Ovary (tissue), 7 donors: ENCODE measurements at regions not wholly inside any gene's neighbourhood (a gene's known extent, or its start where the extent isn't known, plus 50 kb on each side); places are given as distances from the start of the nearest gene placed in this dataset.

ENCODE experiments used
- DNase-seq, 5 donors: peaks; one replicate each; pipeline ENCODE4 v3.0.0-alpha.2; 2019 to 2020
- H3K27ac ChIP-seq, 2 donors: fragments of 200-600 bp; one replicate each; pipeline versions ENCODE4 v1.5.1 to v1.8.0; 2019 to 2022
- H3K27me3 ChIP-seq: fragments of 200-600 bp; one replicate; pipeline ENCODE4 v1.8.0; 2022
- H3K36me3 ChIP-seq: fragments of 200-600 bp; sonication (generic); one replicate; pipeline ENCODE4 v1.5.1; 2019
- H3K4me1 ChIP-seq: one replicate; pipeline ENCODE4 v1.8.1; 2013; ENCODE audit warnings: mild to moderate bottlenecking, moderate library complexity; ENCODE audit not compliant: insufficient read depth
- H3K4me3 ChIP-seq: fragments of 200-600 bp; sonication (generic); one replicate; pipeline ENCODE4 v1.5.1; 2017
- H3K9me3 ChIP-seq, 2 donors: fragments of 200-600 bp in 1 of 2; sonication (generic) in 1 of 2; one replicate each; pipeline versions ENCODE4 v1.5.1 to v1.8.1; 2013 to 2019; ENCODE audit warnings: mild to moderate bottlenecking in 1 of 2, moderate library complexity in 1 of 2
- EP300 ChIP-seq: sonication (generic); formaldehyde crosslinking; IDR thresholded peaks from one replicate; pipeline ENCODE4 v1.6.1; 2017; ENCODE audit warnings: antibody characterized with exemption
- POLR2A ChIP-seq: fragments of 450-650 bp; IDR thresholded peaks from one replicate; pipeline ENCODE4 v1.6.1; 2017; ENCODE audit warnings: antibody characterized with exemption, mild to moderate bottlenecking, moderate library complexity
- WGBS, 3 donors: extraction: QIAGEN DNeasy Blood & Tissue Kit in 1 of 3; methylation state at CpG; one replicate each; pipeline versions ENCODE4 v1.1.5 to v1.1.7; 2013 to 2017; 5-methylcytosine and 5-hydroxymethylcytosine counted together
- intact Hi-C, 4 donors: fragments of 100-400 bp; cut with DNase I; formaldehyde crosslinking; loops; one replicate each; pipeline versions ENCODE4 v1.11.0 to v1.15.1; 2022 to 2023
- TF ChIP-seq, protein P1 (sequence below), 3 donors: fragments of 450-650 bp in 2 of 3; fragments of 200-600 bp in 1 of 3; IDR thresholded peaks; one replicate each; pipeline versions ENCODE4 v1.5.1 to v1.8.0; 2016 to 2022; ENCODE audit warnings: antibody characterized with exemption in 3 of 3, mild to moderate bottlenecking in 1 of 3
- donor health status: DM: no; HTN: no; CAD: no; lungs with moderate emphysema.
- donor health status: DM: no; HTN: no; CAD: no.
- donor health status: Bipolar disorder and iron deficiency.
- donor health status: DM: no; HTN: no; CAD: no.
- donor health status: DM: yes; HTN: yes; CAD: no.

DNA sequence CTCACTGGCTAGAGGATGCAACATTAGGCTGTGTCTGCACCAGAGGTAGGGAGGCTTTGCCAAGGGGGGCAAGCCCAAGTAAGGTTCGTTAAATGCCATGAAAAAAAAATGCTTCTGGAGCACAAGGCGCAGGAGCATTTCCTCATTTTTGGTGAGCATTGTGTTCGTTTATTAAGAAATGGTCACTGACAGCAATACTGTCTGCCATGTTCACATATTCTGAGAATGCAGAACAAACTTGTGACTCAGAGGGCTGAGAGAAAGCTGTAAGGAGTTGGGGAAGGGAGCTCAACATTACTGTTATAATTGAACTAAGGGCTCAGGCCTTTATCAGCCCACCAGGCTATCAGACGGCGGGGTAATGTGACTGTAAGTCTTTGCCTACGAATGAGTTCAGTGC is 465.4 kb upstream of the BTBD3 start:
- intact Hi-C loops, result no loop called here
- TF ChIP-seq, protein P1, sequence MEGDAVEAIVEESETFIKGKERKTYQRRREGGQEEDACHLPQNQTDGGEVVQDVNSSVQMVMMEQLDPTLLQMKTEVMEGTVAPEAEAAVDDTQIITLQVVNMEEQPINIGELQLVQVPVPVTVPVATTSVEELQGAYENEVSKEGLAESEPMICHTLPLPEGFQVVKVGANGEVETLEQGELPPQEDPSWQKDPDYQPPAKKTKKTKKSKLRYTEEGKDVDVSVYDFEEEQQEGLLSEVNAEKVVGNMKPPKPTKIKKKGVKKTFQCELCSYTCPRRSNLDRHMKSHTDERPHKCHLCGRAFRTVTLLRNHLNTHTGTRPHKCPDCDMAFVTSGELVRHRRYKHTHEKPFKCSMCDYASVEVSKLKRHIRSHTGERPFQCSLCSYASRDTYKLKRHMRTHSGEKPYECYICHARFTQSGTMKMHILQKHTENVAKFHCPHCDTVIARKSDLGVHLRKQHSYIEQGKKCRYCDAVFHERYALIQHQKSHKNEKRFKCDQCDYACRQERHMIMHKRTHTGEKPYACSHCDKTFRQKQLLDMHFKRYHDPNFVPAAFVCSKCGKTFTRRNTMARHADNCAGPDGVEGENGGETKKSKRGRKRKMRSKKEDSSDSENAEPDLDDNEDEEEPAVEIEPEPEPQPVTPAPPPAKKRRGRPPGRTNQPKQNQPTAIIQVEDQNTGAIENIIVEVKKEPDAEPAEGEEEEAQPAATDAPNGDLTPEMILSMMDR (IDR thresholded peaks at IDR 0.05), result no peak
- no peak for TF ChIP-seq EP300
- no peak for TF ChIP-seq POLR2A
- DNase-seq, result no peak
- no peaks in the 10 kb centered on the region for H3K36me3 ChIP-seq
- no peak overlapping the region for H3K27ac ChIP-seq
- 52 to 55% (median 54%) methylated on average over 6 of the region's 6 CpGs for WGBS, 3 donors
- no peaks in the 10 kb centered on the region for H3K27me3 ChIP-seq
- H3K9me3 ChIP-seq, result no peaks in the 10 kb centered on the region
- H3K4me3 ChIP-seq, result no peak overlapping the region
- peaks cover 2% of the 10 kb centered on the region for H3K4me1 ChIP-seq

DNA sequence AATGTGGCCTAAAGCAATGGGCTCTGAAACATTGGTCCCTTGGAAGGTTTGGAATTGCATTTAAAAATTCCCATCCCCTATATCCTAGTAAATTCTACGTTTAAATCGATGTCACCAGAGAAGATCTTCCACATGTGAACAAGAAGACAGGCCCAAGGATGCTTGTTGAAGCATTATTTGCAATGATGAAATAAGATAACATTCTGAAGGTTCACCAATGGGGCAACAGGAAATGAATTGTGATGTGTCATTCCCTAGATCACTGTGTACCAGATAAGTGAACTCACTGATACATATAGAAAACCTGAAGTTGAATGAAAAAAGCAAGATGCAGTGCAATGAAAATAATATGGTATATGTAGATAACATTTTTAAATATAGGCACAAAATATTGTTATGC is 464.3 kb upstream of the BTBD3 start:
- TF ChIP-seq POLR2A (no peak), EP300 (no peak)
- TF ChIP-seq, protein P1 (IDR thresholded peaks at IDR 0.05), result no peak
- WGBS, 3 donors, result 91 to 97% (median 92%) methylated on average over 2 of the region's 2 CpGs
- H3K36me3 ChIP-seq, result no peaks in the 10 kb centered on the region
- no peak overlapping the region for H3K4me3 ChIP-seq
- no peak for DNase-seq
- intact Hi-C loops, result no loop called here
- no peaks in the 10 kb centered on the region for H3K9me3 ChIP-seq
- no peaks in the 10 kb centered on the region for H3K27me3 ChIP-seq
- H3K4me1 ChIP-seq, result peaks cover 2% of the 10 kb centered on the region
- no peak overlapping the region for H3K27ac ChIP-seq

DNA sequence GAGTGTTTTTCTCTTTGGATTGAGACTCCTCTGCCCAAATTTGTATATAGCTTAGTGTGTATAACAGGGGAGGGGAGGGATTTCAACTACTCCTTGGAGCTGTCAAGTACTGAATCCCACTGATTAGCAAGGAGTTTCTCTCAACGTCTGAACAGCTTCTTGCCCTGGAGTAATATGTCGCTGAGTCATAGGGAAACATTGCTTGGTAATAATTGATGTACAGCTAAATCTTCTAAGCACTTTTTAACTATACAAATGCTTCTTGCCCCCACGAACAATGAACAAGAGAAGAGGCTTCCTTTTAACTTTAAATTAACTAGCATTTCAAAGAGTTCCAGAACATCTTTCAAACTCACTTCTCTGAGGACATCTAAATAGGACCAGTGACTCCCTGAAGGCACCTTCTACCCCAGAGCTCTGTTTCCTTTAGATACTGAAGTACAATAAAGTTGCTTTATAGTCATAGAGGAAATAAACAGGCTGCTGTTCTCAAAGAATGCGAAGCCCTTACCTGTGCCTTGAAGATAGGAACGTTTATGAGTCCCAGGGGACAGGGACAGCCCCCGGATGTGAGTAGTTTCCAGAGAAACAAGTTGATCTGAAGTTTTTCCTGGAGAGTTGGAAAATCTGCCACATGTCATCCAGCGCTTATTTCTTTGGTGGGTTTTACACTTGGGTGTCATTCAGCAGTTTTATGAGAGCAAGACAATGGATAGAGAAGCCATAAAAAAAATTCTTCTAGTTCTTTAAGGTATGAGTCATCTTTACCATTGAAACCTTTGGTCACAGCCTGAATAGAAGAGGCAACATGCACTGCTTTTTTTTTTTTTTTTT is 462.5 kb upstream of the BTBD3 start:
- intact Hi-C loops, result no loop called here
- Histone ChIP-seq H3K4me3 (no peak overlapping the region), H3K9me3 (no peaks in the 10 kb centered on the region), H3K4me1 (peaks cover 2% of the 10 kb centered on the region), H3K36me3 (no peaks in the 10 kb centered on the region), H3K27ac (no peak overlapping the region), H3K27me3 (no peaks in the 10 kb centered on the region)
- WGBS, 3 donors, result 39 to 44% (median 41%) methylated on average over 7 of the region's 7 CpGs
- DNase-seq, result no peak
- no peak for TF ChIP-seq EP300
- TF ChIP-seq, protein P1 (IDR thresholded peaks at IDR 0.05), result no peak
- no peak for TF ChIP-seq POLR2A

DNA sequence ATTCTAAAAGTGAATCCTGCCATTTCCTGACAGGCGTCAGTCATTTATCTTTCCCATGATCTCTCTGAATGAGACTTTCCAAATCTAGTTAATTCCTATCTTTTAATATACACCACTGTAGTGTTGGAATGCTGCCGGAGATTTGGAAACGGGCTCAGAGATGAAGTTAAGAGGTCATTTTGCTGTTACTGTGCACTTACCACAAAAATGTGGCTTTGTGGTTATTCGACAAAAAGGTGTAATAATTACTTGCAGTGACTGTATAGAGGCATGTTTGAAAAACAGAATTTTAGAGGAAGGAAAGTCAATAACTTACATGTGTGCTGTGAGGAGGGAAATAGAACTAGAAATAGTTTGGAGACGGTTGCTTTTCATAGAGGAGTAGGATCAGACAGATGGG is 460.2 kb upstream of the BTBD3 start:
- Histone ChIP-seq H3K9me3 (no peaks in the 10 kb centered on the region), H3K4me3 (no peak overlapping the region), H3K27ac (no peak overlapping the region), H3K36me3 (no peaks in the 10 kb centered on the region), H3K4me1 (no peaks in the 10 kb centered on the region), H3K27me3 (no peaks in the 10 kb centered on the region)
- no peak for DNase-seq
- intact Hi-C loops, result no loop called here
- TF ChIP-seq, protein P1 (IDR thresholded peaks at IDR 0.05), result no peak
- TF ChIP-seq POLR2A (no peak), EP300 (no peak)
- WGBS, 3 donors, result 74 to 82% (median 78%) methylated on average over 5 of the region's 5 CpGs
